ENCODE measurements at regions not wholly inside any gene's neighbourhood (a gene's known extent, or its start where the extent isn't known, plus 50 kb on each side); places are given as distances from the start of the nearest gene placed in this dataset.

- TF ChIP-seq EZH2phosphoT487 (IDR thresholded peaks at IDR 0.05; ENCODE audit: low read depth) (no peak), CTCF (IDR thresholded peaks at IDR 0.05; ENCODE audit: low read depth, low read length) (no peak)
Measured at GRCh38 chr2:22882643-22883042, 502.3 kb upstream of the KLHL29 start.
